ENCODE measurements at regions not wholly inside any gene's neighbourhood (a gene's known extent, or its start where the extent isn't known, plus 50 kb on each side); places are given as distances from the start of the nearest gene placed in this dataset.
A peak's percentile ranks its signal among the peaks of the same experiment; 100 is the strongest.
"Not testable (repeated sequence)": the region's sequence is repeated elsewhere in the genome, so short reads cannot be mapped to it uniquely, and the experiment has no call there.

- no peak for DNase-seq (ENCODE audit: low read depth)
- TF ChIP-seq CTCF (conservative IDR thresholded peaks at IDR 0.05; ENCODE audit: low read depth, low read length) = no peak
- H3K4me3 ChIP-seq (ENCODE audit: low read length) = no peak overlapping the region
Measured at GRCh38 chr3:35141406-35141805, 497.9 kb upstream of the ARPP21 start.

GRCh38 chr3:35144011-35144410 is 495.3 kb upstream of the ARPP21 start:
- no peak for DNase-seq (ENCODE audit: low read depth)
- H3K4me3 ChIP-seq (ENCODE audit: low read length) = no peak overlapping the region
- TF ChIP-seq CTCF (conservative IDR thresholded peaks at IDR 0.05; ENCODE audit: low read depth, low read length) = no peak

- DNase-seq (ENCODE audit: low read depth); H3K4me3 ChIP-seq (ENCODE audit: low read length): not testable (repeated sequence)
Measured at GRCh38 chr3:35146256-35147035, 492.9 kb upstream of the ARPP21 start.

- H3K4me3 ChIP-seq (ENCODE audit: low read length) = no peak overlapping the region
- TF ChIP-seq CTCF (conservative IDR thresholded peaks at IDR 0.05; ENCODE audit: low read depth, low read length) = no peak
- DNase-seq (ENCODE audit: low read depth) = peak; percentile 87
Measured at GRCh38 chr3:35183927-35184675, 455.2 kb upstream of the ARPP21 start.

GRCh38 chr3:35184775-35185174 is 454.6 kb upstream of the ARPP21 start:
- TF ChIP-seq CTCF (conservative IDR thresholded peaks at IDR 0.05; ENCODE audit: low read depth, low read length) = no peak
- DNase-seq (ENCODE audit: low read depth) = peak; percentile 96
- H3K4me3 ChIP-seq (ENCODE audit: low read length) = no peak overlapping the region

GRCh38 chr3:35187908-35188307 is 451.4 kb upstream of the ARPP21 start:
- no peak overlapping the region for H3K4me3 ChIP-seq (ENCODE audit: low read length)
- DNase-seq (ENCODE audit: low read depth) = no peak
- no peak for TF ChIP-seq CTCF (conservative IDR thresholded peaks at IDR 0.05; ENCODE audit: low read depth, low read length)

- DNase-seq (ENCODE audit: low read depth) = no peak
- no peak overlapping the region for H3K4me3 ChIP-seq (ENCODE audit: low read length)
- TF ChIP-seq CTCF (conservative IDR thresholded peaks at IDR 0.05; ENCODE audit: low read depth, low read length) = no peak
Measured at GRCh38 chr3:35194666-35195065, 444.7 kb upstream of the ARPP21 start.

All from retinal pigment epithelial cell (primary cell).